Stomach smooth muscle (tissue), 2 donors: ENCODE measurements at regions not wholly inside any gene's neighbourhood (a gene's known extent, or its start where the extent isn't known, plus 50 kb on each side); places are given as distances from the start of the nearest gene placed in this dataset.
"Not testable (repeated sequence)": the region's sequence is repeated elsewhere in the genome, so short reads cannot be mapped to it uniquely, and the experiment has no call there.

Experiments
- H3K27ac ChIP-seq: one replicate; pipeline ENCODE4 v1.7.0; 2013; ENCODE audit warnings: mild to moderate bottlenecking, low read length, inconsistent platforms
- H3K27me3 ChIP-seq, 2 donors: one replicate each; pipeline ENCODE4 v1.7.0; 2013; ENCODE audit warnings: low read length in 2 of 2; ENCODE audit not compliant: insufficient read depth in 2 of 2, control insufficient read depth in 1 of 2
- H3K36me3 ChIP-seq, 2 donors: one replicate each; pipeline ENCODE4 v1.7.0; 2013; ENCODE audit warnings: low read length in 2 of 2; ENCODE audit not compliant: control insufficient read depth in 2 of 2, insufficient read depth in 2 of 2
- H3K4me1 ChIP-seq: one replicate; pipeline ENCODE4 v1.7.0; 2013; ENCODE audit warnings: low read length; ENCODE audit not compliant: control insufficient read depth, insufficient read depth
- H3K4me3 ChIP-seq, 2 donors: one replicate each; pipeline ENCODE4 v1.7.0; 2013; ENCODE audit warnings: low read length in 2 of 2
- H3K9ac ChIP-seq, 2 donors: one replicate each; pipeline ENCODE4 v1.7.0; 2013; ENCODE audit warnings: low read length in 2 of 2, mild to moderate bottlenecking in 1 of 2
- H3K9me3 ChIP-seq, 2 donors: one replicate each; pipeline ENCODE4 v1.7.0; 2013; ENCODE audit warnings: low read length in 2 of 2; ENCODE audit not compliant: control insufficient read depth in 2 of 2
- donor health status: healthy.
- donor health status: Pancreatic carcinoma.

DNA sequence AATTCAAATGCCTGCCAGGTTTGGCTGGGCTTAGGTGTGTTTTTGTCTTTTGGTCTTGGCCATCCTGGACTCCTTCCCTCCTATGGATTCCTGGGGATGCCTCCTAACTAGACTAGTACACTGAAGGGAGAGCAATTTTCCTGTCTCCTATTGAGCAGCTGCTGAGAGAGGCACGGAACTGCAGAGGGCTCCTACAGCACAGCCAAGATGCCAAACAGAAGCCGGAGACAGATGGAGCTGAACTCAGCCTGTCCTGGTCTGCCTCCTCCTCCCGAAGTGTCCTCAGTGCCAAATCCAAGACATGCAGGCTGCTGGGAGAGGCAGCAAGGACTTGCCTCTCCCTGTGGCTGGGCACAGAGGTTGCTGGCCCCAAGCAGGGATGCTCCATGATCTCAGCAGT lies 256.6 kb upstream of the PROK2 start:
- Histone ChIP-seq H3K27ac (no peak overlapping the region), H3K9ac (no peak overlapping the region), H3K9me3 (no peaks in the 10 kb centered on the region), H3K27me3 (no peaks in the 10 kb centered on the region), H3K4me1 (peaks cover 17% of the 10 kb centered on the region), H3K36me3 (no peaks in the 10 kb centered on the region), H3K4me3 (no peak overlapping the region)

DNA sequence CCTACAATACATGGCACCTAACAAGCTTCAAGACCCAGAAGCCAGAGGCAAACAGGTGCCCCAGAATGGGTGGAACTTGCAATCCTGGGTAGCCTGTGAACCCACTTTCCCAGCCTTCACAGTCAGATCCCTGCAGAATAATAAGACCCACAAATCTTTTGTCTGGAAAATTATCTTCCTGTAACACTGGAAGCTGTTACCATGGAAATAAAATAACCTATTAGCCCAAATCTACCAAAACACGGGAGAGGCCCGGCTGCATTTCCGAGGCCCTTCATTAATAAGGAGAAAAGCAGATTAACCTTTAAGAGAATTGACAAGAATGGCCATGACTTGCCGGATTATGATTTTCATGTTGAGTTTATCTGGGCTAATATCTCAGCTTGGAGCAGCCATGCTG lies 256.1 kb upstream of the PROK2 start:
- H3K36me3 ChIP-seq: no peaks in the 10 kb centered on the region
- H3K4me1 ChIP-seq: peaks cover 17% of the 10 kb centered on the region
- H3K9ac ChIP-seq: no peak overlapping the region
- H3K27ac ChIP-seq: no peak overlapping the region
- no peak overlapping the region for H3K4me3 ChIP-seq
- H3K27me3 ChIP-seq: no peaks in the 10 kb centered on the region
- H3K9me3 ChIP-seq: no peaks in the 10 kb centered on the region

DNA sequence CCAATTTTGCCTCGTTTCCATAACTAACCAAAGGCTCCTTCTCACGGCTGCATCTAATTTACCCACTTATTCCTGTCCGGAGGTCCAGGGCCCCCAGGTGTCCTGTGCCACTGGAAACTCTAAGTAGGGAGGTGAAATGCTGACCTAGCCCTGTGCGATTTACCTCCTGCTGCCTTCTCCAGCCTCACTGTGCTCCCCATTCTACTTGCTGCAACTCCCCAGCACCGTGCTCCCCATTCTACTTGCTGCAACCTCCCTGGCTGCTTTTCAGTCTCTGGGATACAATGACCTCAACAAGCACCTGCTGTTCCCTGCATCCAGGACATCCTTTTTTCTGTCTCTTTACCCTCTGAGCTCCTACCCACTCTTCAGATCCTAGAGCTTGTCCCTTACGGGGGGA lies 254.7 kb upstream of the PROK2 start:
- no peaks in the 10 kb centered on the region for H3K9me3 ChIP-seq
- no peaks in the 10 kb centered on the region for H3K27me3 ChIP-seq
- peaks cover 17% of the 10 kb centered on the region for H3K4me1 ChIP-seq
- no peak overlapping the region for H3K27ac ChIP-seq
- H3K9ac ChIP-seq: no peak overlapping the region
- H3K4me3 ChIP-seq: no peak overlapping the region
- no peaks in the 10 kb centered on the region for H3K36me3 ChIP-seq

DNA sequence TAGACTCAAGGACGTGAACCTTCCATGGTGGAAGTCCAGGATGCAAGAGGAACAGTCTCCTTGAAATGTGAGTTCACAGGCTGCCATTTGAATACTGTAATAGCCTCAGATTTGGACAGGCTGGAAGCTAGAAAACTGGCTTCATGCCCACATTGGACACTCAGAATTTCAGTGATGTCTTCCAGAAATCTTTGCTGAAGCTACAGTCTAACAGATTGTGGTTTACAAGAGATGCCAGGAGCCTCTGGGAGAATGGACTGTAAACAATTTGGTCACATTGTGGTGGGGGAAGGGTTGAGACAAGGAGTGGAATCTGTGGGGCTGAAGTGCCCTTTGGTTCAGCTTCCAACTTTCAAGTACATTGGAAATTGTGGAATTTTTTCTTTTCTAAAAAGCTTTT lies 252.0 kb upstream of the PROK2 start:
- Histone ChIP-seq H3K9ac (no peak overlapping the region), H3K27me3 (no peaks in the 10 kb centered on the region), H3K36me3 (no peaks in the 10 kb centered on the region)

DNA sequence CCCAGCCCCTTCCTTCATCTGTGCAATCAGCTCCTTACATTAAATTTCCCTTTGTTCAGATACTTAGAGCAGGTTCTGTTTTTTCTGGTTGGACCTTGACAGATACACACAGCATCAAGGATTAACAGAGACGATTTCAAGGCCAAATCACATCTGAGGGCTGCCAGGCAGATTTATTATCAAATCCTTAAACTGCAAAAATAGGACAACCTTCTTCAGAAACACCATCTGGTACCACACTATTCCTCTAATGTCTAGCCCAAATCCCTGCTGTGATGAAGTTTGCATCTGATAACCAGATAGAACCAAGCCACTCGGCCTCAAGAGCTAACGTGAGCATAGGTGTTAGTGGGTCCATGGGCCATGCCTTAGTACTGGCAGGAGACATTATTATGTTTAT lies 250.7 kb upstream of the PROK2 start:
- no peaks in the 10 kb centered on the region for H3K27me3 ChIP-seq
- no peaks in the 10 kb centered on the region for H3K36me3 ChIP-seq
- H3K27ac ChIP-seq: no peak overlapping the region
- no peak overlapping the region for H3K4me3 ChIP-seq
- H3K9me3 ChIP-seq: no peaks in the 10 kb centered on the region
- H3K9ac ChIP-seq: no peak overlapping the region
- peaks cover 4% of the 10 kb centered on the region for H3K4me1 ChIP-seq

More for the DNA sequence above, 252.0 kb upstream of the PROK2 start:
- Histone ChIP-seq H3K4me1 (peaks cover 10% of the 10 kb centered on the region), H3K9me3 (no peaks in the 10 kb centered on the region), H3K27ac (no peak overlapping the region), H3K4me3 (no peak overlapping the region)

DNA sequence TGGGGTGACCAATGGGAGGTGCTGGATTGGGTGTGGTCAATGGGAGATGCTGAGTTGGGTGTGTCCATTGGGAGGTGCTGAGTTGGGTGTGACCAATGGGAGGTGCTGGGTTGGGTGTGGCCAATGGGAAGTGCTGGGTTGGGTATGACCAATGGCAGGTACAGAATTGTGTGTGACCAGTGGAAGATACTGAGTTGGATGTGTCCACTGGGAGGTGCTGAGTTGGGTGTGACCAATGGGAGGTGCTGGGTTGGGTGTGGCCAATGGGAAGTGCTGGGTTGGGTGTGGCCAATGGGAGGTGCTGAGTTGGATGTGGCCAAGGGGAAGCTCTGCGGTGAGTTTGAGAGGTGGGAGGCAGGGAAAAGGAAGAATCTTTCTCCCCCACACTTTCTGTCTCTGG lies 250.0 kb upstream of the PROK2 start:
- Histone ChIP-seq H3K9me3 (no peaks in the 10 kb centered on the region), H3K9ac (no peak overlapping the region), H3K27ac (no peak overlapping the region), H3K27me3 (no peaks in the 10 kb centered on the region), H3K36me3 (no peaks in the 10 kb centered on the region), H3K4me1 (peaks cover 4% of the 10 kb centered on the region), H3K4me3 (no peak overlapping the region)

DNA sequence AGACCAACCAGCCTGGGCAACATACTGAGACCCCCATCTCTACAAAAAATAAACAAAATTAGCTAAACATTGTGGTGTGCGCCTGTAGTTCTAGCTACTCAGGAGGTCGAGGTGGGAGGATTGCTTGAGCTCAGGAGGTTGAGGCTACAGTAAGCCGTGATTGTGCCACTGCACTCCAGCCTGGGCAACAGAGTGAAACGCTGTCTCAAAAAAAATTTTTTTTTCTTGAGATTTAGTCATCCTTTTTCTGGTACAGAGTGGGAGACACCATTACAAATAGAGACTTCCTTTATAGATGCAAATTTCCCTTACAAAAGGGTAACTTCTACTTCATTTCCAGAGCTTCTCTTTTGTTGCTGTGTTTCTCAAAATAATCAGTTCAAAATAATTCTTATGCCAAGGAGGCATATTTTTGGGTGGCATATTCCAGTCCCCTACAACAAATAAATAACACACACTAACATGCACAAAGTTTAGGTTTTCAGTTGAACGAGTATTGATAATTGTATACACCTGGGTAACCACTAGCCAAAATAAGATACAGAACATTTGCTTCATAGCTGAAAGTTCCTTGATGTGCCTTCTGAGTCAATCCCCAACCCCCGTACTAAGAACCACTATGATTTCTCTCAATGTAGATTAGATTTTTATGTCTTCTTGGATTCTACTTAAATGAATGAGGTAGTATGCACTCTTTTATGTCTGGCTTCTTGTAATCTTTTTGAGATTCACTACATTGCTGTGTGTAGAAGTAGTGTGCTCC lies 248.9 kb upstream of the PROK2 start:
- Histone ChIP-seq H3K9me3 (no peaks in the 10 kb centered on the region), H3K27ac (no peak overlapping the region), H3K4me1 (peaks cover 4% of the 10 kb centered on the region), H3K4me3 (no peak overlapping the region), H3K36me3 (no peaks in the 10 kb centered on the region), H3K9ac (no peak overlapping the region), H3K27me3 (no peaks in the 10 kb centered on the region)

DNA sequence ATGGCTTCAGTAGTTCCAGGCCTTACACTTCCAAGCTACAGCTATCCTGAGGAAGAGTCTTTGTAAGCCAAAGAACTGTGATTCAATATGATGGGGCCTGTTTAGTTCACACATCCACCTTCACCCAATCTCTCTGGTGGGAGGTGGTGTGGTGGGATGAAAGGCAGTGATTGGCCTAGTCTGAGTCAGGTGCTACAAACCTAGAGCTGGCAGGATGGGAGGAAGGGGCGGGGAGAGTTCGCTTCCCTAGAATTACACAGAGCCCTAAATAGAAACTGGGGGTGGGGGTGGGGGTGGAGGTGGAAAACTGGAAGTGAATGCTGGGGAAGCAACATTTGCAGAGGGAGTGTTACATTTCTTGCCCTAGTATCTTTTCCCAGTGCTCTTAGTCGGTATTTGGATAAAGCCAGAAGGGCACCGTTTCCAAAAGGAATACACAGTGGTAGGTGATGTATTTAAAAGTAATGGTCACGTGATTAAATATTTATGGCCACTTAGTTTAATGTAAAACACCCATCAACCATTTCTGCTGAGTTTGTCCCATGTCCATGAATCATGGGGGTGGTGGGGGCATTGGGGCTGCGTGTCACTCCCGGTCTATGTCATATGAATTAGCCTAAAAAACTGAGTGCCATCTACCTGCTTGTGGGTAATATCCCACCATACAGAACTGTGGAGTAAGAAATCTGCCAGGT lies 247.6 kb upstream of the PROK2 start:
- Histone ChIP-seq H3K4me1 (peaks cover 4% of the 10 kb centered on the region), H3K27ac (no peak overlapping the region), H3K9ac (no peak overlapping the region), H3K9me3 (no peaks in the 10 kb centered on the region), H3K4me3 (no peak overlapping the region), H3K36me3 (no peaks in the 10 kb centered on the region), H3K27me3 (no peaks in the 10 kb centered on the region)

DNA sequence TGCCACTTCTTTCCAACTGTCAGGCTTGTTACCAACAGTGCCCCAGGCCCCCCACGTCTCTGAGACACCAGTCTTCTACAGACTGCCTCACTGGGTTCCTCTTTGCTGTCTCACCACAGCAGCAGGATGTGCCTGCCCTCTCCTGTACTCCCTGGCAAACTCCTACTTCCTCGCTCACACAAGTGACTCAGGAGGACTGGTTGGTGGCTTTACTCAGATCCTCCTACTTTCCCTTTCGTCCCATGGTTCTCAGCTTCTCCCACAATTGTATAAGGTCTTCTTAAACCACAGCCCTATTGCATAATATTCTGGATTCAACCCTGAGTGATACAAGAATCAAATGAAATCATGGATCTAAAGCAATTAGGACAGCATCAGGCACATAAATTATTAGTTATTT lies 246.6 kb upstream of the PROK2 start:
- Histone ChIP-seq H3K9ac (no peak overlapping the region), H3K4me1 (peaks cover under 1% of the 10 kb centered on the region), H3K9me3 (no peaks in the 10 kb centered on the region), H3K4me3 (no peak overlapping the region), H3K27ac (no peak overlapping the region), H3K36me3 (no peaks in the 10 kb centered on the region), H3K27me3 (no peaks in the 10 kb centered on the region)

DNA sequence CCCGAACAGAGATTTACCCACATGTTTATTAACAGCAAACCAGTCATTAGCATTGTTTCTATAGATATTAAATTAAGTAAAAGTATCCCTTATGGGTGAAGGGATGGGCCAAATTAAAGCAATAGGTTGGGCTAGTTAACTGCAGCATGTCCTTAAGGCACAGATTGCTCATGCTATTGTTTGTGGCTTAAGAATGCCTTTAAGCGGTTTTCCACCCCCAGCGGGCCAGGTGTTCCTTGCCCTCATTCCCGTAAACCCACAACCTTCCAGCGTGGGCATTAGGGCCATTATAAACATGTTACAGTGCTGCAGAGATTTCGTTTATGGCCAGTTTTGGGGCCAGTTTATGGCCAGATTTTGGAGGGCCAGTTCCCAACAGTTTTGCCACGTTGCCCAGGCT lies 245.3 kb upstream of the PROK2 start:
- H3K9ac ChIP-seq, H3K4me3 ChIP-seq, H3K9me3 ChIP-seq, H3K27ac ChIP-seq, H3K36me3 ChIP-seq, H3K27me3 ChIP-seq, H3K4me1 ChIP-seq: not testable (repeated sequence)

DNA sequence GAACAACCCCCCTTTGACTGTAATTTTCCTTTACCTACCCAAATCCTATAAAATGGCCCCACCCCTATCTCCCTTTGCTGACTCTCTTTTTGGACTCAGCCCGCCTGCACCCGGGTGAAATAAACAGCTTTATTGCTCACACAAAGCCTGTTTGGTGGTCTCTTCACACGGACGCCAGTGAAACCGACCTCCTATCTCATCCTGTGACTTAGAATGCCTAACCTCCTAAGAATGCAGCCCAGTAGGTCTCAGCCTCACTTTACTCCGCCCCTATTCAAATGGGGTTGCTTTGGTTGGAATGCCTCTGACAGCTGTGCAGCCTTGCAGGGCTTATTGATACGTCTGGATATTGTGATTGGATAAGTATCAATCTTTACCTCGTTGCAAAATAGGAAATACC lies 243.8 kb upstream of the PROK2 start:
- H3K27me3 ChIP-seq, H3K9ac ChIP-seq, H3K27ac ChIP-seq, H3K4me3 ChIP-seq, H3K9me3 ChIP-seq, H3K36me3 ChIP-seq, H3K4me1 ChIP-seq: not testable (repeated sequence)
